Stimulated activated CD8-positive, alpha-beta memory T cell treated with anti-CD3 and anti-CD28 coated beads, Interleukin-4, amount 100 ng/mL, for 48 hours (primary cell): ENCODE measurements at regions not wholly inside any gene's neighbourhood (a gene's known extent, or its start where the extent isn't known, plus 50 kb on each side); places are given as distances from the start of the nearest gene placed in this dataset.
"Not testable (repeated sequence)": the region's sequence is repeated elsewhere in the genome, so short reads cannot be mapped to it uniquely, and the experiment has no call there.

Experiments used
- DNase-seq: peaks from one replicate; pipeline ENCODE4 v3.0.0-alpha.2; 2020

DNA sequence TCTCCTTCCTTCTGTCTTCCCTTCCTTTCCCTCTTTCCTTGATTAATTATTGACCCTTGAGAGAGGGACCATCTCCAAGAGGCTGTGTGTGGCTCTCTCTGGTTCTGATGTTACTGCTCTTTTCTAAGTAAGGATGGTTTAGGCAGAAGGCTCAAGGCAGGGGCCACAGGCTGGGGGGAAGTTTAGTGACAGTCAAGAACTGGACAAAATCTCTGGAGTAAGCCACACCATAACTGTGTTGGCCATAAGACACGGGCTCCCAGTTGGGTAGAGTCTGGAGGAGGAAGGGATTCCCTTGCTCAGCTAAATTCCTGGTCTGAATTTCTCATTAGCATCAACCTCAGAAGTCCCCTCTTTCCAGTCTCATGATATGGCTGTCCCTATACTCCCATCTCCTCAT lies 74.7 kb downstream of the BUD13 start:
- DNase-seq: no peak

- DNase-seq: no peak
These were observed 75.1 kb downstream of the BUD13 start for GRCh38 chr11:116697639-116698038.

GRCh38 chr11:116697011-116697410 lies 75.8 kb downstream of the BUD13 start:
- DNase-seq: no peak

GRCh38 chr11:116696381-116696941 lies 76.3 kb downstream of the BUD13 start:
- DNase-seq: no peak

GRCh38 chr11:116695657-116696254 lies 77.0 kb downstream of the BUD13 start:
- no peak for DNase-seq

DNA sequence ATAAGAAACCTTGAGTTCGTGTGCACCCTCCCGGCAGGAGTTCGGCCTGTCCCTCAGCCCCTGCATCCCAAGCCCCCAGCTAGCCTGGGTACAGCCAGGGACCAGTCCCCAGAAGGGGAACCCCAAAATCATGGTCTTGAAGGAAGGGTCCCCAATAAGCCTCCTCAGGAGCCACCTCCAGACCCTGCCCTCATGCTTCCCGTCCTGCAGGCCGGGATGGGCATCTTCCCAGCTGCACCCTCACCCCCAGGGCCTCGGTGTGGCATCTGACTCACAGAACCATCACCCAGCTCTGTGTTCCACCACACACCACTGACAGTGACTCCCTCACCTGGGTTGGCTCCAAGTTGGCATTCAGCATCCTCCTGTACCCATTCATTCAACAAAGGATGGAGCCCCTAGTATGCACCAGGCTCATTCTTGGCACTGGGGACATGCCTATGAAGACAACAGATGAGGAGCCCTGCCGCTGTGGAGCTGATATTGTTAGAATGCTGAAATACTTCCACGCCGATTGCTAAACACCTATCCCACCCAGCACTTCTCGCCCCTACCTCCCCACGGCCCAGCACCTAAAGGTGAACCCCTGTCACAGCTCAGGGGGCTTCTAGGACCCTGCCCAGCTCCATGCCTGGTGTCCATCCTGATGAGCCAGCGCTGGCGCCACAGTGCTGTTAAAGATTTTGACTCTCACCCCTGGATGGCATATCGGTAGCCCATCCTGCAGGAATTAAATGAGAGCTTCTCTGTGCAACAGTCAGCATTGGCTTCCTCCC lies 77.8 kb downstream of the BUD13 start:
- DNase-seq: no peak

DNA sequence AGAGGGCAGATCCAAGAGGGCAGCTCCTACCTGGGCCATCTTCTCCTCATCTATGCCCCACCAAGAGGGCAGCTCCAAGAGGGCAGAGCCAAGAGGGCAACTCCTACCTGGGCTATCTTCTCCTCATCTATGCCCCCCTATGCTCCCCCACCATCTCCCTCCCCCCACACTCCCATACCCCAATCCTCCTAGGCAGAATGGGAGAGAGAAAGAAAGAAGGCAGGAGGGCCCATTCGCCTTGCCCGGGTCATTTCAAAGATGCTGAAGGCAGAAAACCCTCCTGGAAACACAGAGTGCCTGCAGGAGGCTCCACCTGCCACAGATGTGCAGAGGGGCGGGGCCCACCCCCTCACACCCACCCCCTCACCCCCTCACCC lies 78.5 kb downstream of the BUD13 start:
- no peak for DNase-seq

DNA sequence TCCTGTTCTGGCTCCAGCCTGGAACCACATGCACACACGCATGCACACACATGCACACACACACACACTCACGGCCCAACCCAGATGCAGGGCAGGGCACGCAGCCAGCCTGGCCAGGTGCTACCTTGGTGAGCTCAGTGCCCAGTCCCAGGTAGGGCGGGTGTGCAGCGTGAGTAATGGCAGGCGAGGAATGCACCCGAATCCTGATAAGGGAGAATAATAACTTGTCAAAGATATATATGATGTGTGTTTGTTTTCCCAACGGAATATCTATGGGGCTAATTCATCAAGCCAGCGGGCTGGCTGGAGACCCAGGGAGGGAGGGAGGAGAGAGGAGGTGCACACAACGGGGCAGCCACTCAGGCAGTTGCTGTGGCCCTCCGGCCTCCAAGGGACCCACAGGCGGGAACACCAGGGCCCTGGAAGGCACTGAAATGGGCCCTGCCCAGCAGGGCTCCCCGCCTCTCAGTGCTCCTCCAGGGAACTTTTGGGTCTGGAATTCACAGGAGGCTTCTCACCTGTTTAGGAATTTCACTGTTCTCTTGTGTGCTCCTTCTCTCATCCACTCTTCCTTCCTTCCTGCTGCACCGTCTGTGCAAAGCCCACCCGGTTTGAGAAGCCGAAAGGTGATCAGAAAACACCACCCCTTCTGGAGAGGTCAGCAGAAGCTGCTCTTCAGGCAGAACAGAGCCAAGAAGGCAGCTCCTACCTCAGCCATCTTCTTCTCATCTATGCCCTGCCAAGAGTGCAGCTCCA lies 79.0 kb downstream of the BUD13 start:
- no peak for DNase-seq

DNA sequence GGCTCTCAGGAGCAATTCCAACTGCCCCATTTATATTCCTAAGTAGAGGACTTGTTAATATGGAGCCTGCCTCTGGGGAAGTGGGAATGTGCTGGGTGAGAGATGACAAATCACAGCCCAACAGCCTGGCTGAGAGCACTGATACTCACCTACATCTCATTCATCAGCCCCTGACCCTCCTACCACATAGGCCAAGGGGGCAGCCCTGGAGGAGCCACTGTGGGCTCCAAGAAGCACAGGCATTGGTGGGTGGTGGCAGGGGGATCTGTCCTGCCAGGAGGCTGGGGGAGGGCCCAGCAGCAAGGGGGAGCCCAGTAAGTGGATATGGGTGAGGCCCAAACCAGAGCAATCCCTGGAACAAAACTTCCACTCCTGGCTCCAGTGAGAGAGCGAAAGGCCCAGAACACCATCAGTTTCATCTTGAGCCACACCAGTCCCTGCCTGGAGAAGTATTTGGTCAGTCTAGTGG lies 79.7 kb downstream of the BUD13 start:
- DNase-seq: no peak

GRCh38 chr11:116692318-116693101 lies 80.3 kb downstream of the BUD13 start:
- DNase-seq: no peak

- peak; percentile 82 for DNase-seq
These were observed 81.0 kb downstream of the BUD13 start for GRCh38 chr11:116691771-116692177.

DNA sequence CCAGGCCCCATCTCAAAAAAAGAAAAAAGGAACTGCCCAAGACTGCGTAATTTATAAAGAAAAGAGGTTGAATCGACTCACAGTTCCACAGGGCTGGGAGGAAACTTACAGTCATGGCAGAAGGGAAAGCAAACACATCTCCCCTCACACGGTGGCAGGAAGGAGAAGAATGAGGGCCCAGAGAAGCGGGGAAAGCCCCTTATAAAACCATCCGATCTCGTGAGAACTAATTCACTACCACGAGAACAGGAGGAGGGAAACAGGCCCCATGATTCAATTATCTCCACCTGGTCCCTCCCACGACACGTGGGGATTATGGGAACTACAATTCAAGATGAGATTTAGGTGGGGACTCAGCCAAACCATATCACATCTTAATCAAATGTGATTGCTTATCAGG lies 82.2 kb downstream of the BUD13 start:
- DNase-seq: no peak

GRCh38 chr11:116689413-116690127 lies 83.2 kb downstream of the BUD13 start:
- DNase-seq: no peak

- no peak for DNase-seq
These were observed 84.6 kb downstream of the BUD13 start for GRCh38 chr11:116688202-116688540.

DNA sequence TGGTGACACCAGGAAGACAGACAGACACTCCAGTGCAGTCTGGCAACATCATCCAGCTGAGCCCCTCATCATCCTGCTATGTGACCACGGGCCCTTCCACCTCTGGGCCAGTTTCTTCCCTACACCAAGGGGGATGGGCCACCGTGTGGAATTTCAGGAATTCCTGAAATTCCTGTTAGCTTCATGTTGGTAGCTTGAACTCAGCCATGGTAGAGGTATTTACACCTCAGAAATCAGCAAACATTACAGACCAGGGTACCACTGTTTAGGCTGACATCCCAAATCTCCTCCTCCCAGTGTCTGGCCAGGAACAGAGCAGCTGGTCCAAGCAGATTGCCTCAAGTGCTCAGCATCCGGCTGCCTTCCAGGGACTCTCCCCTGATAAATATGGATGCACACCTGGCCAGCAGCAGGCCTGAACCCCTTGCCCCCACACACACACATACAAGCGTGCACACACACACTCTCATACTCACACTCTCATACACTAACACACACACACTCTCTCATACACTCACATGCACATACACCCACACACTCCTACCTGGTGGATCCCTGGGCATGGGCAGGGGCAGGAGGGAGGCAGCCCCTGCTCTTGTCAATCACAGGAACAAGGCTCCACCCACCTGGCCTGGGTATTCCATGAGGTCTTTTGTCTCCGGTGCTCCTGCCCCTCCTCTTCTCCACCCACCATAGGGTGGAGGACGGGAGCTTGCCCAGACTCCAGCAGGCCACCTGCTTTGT lies 85.2 kb downstream of the BUD13 start:
- no peak for DNase-seq

- DNase-seq: no peak
These were observed 85.9 kb downstream of the BUD13 start for GRCh38 chr11:116686866-116687265.

DNA sequence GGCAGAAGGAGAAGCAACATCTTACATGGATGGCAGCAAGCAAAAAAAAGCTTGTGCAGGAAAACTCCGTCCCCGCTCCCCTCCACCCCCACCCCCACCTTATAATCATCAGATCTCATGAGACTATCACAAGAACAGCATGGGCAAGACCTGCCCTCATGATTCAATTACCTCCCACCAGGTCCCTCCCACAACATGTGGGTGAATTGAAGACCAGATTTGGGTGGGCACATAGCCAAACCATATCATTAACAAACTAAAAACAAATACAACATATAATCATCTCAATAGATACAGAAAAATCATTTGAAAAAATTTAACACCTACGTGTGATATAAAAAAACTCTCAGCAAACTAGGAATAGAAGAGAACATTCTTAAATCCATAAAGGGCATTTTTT lies 88.8 kb downstream of the BUD13 start:
- no peak for DNase-seq

DNA sequence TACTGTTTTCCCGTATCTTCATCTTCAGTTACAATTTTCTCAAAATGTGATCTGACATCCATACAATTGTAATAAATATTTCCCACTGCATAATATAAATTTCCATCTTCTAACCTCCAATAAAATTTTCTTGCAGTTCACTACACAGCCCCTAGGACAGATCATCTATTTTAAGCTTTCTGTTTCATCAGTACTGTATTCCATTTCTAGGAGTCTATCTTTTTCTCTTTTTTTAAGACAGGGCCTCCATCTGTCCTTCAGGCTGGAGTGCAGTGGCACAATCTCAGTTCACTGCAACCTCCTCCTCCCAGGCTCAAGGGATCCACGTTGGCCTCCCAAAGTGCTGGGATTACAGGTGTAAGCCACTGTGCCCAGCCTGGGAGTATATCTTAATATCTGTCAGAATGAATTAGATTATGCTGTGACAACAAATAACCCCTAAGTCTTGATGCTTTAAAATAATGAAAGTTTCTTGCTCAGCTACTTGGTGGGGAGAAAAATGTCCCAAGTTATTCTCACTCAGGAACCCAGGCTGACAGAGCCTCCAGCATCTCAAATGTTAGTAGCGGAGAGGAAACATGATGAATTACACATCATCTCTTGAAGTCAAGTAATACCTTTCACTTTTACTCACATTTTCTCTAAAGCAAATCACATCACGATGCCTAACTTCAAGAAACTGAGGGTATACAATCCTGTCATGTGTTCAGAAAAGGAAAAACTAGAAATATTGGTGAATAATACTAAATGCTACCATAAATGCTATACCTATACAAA lies 92.2 kb downstream of the BUD13 start:
- DNase-seq: no peak

DNA sequence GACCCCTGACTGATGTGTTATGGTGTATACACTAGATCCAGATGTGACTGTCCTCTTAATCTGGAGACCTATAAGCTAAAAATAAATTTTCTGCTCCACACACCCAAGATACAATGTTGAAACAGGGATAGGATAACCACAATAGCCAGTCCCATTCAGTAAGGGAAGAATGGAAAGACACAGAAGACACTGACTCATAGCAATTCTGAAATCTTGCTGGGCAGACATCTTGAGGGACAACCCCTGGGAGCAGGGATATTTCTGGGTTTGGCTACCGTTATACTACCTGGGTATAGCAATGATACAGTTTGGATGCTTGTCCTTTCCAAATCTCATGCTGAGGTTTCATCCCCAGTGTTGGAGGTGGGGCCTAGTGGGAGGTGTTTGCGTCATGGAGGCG lies 93.9 kb downstream of the BUD13 start:
- no peak for DNase-seq

- not testable (repeated sequence) for DNase-seq
These were observed 105.5 kb downstream of the BUD13 start for GRCh38 chr11:116667318-116667717.
